K562 (cell line): ENCODE measurements at regions not wholly inside any gene's neighbourhood (a gene's known extent, or its start where the extent isn't known, plus 50 kb on each side); places are given as distances from the start of the nearest gene placed in this dataset.

ENCODE experiments used
- ATAC-seq: fragments of 200-7000 bp; cut with Tn5 transposase; 3 replicates; pipeline ENCODE4 v1.9.1; 2020; ENCODE audit warnings: moderate library complexity
- BruUV-seq: library from RNA; stranded (reverse); fragments of 400-500 nt; replicated peaks from 2 replicates; lab custom pipeline; 2021; lab: Mats Ljungman, UMichigan
- CTCF ChIA-PET: fragments of 300-600 bp; formaldehyde crosslinking; extraction: SDS; loops from one replicate; lab custom pipeline; 2021; ENCODE audit warnings: low intra/inter-chr PET ratio; lab: Yijun Ruan, JAX
- POLR2A ChIA-PET: fragments of 300-600, 350-650 bp; sonication (Branson Sonifier 250); formaldehyde crosslinking; extraction: SDS; loops from one replicate; lab custom pipeline; 2021; ENCODE audit warnings: antibody characterized with exemption, inconsistent platforms; lab: Yijun Ruan, JAX
- DNase-seq, 4 experiments: peaks; one replicate each; pipeline versions ENCODE4 v3.0.0 to v3.0.0-alpha.2; 2011 to 2018; ENCODE audit warnings: low spot score in 3 of 4, mixed read lengths in 3 of 4; ENCODE audit errors: extremely low read depth in 1 of 4
- FAIRE-seq: peaks from 2 replicates; lab custom pipeline; 2011; peaks lifted over from hg19 to GRCh38; lab: Jason Lieb, UNC
- H2AFZ ChIP-seq: 2 replicates; pipeline ENCODE4 v1.6.0; 2011; ENCODE audit warnings: low read depth, low read length, control low read depth, inconsistent platforms
- H3K27ac ChIP-seq: fragments of 200-600 bp; 3 replicates; pipeline ENCODE4 v1.8.0; 2011; ENCODE audit warnings: low read depth, mild to moderate bottlenecking, control low read depth, inconsistent platforms, low read length, moderate library complexity, mixed read lengths; ENCODE audit errors: extremely low read depth
- H3K27me3 ChIP-seq, 2 experiments: fragments of 300-600 bp in 1 of 2; 2 replicates in 1 of 2; 3 replicates in 1 of 2; pipeline versions ENCODE4 v1.6.0 to v1.8.0; 2011; ENCODE audit warnings: inconsistent platforms in 2 of 2, low read length in 2 of 2, mild to moderate bottlenecking in 1 of 2, mixed read lengths in 1 of 2, moderate library complexity in 1 of 2; ENCODE audit not compliant: control insufficient read depth in 2 of 2, insufficient read depth in 2 of 2
- H3K36me3 ChIP-seq: fragments of 300-600 bp; 3 replicates; pipeline ENCODE4 v1.8.0; 2011; ENCODE audit warnings: mild to moderate bottlenecking, low read length, inconsistent platforms; ENCODE audit not compliant: control insufficient read depth, insufficient read depth
- H3K4me1 ChIP-seq, 2 experiments: fragments of 200-600 bp in 1 of 2; replicated peaks in 1 of 2; 2 replicates in 1 of 2; 3 replicates in 1 of 2; pipeline versions ENCODE4 v1.5.1 to v1.8.0; 2011; ENCODE audit warnings: inconsistent platforms in 2 of 2, low read length in 2 of 2, mild to moderate bottlenecking in 1 of 2, mixed read lengths in 1 of 2, moderate library complexity in 1 of 2; ENCODE audit not compliant: control insufficient read depth in 2 of 2, insufficient read depth in 2 of 2
- H3K4me2 ChIP-seq: 2 replicates; pipeline ENCODE4 v1.6.1; 2011; ENCODE audit warnings: low read length, control low read depth, inconsistent platforms, mixed read lengths; ENCODE audit not compliant: insufficient read depth
- H3K4me3 ChIP-seq: fragments of 200-600 bp; sonication (generic), shearing (Covaris generic); 2 replicates; pipeline ENCODE4 v1.5.1; 2016; ENCODE audit warnings: control low read depth, inconsistent platforms
- H3K79me2 ChIP-seq: fragments of 200-600 bp; 3 replicates; pipeline ENCODE4 v1.8.0; 2011; ENCODE audit warnings: low read length, inconsistent platforms; ENCODE audit not compliant: control insufficient read depth, insufficient read depth
- H3K9ac ChIP-seq, 2 experiments: 2 replicates each; pipeline versions ENCODE4 v1.6.0 to v1.6.1; 2011; ENCODE audit warnings: low read depth in 2 of 2, low read length in 2 of 2, control low read depth in 1 of 2, inconsistent platforms in 1 of 2, mild to moderate bottlenecking in 1 of 2, mixed read lengths in 1 of 2; ENCODE audit not compliant: insufficient read depth in 1 of 2
- H3K9me1 ChIP-seq: one replicate; pipeline ENCODE4 v1.6.0; 2011; ENCODE audit warnings: inconsistent platforms, mild to moderate bottlenecking, low read length, moderate library complexity; ENCODE audit not compliant: control insufficient read depth, insufficient read depth
- H3K9me3 ChIP-seq: replicated peaks from 2 replicates; pipeline ENCODE4 v1.5.1; 2011; ENCODE audit warnings: low read depth, low read length, inconsistent platforms; ENCODE audit not compliant: control insufficient read depth, insufficient read depth
- H4K20me1 ChIP-seq: replicated peaks from 2 replicates; pipeline ENCODE4 v1.6.1; 2011; ENCODE audit warnings: low read length, inconsistent platforms, mixed read lengths; ENCODE audit not compliant: control insufficient read depth, insufficient read depth
- HDAC8 ChIP-seq: fragments of 450-650 bp; IDR thresholded peaks from 2 replicates; pipeline ENCODE4 v1.6.1; 2016; ENCODE audit warnings: mild to moderate bottlenecking, missing genetic modification characterization, moderate library complexity, missing compliant biosample characterization
- HNRNPLL ChIP-seq: fragments of 200-400 bp; formaldehyde crosslinking; IDR thresholded peaks from 2 replicates; pipeline ENCODE4 v1.6.1; 2017; ENCODE audit warnings: low read length, low read depth, mild to moderate bottlenecking; ENCODE audit not compliant: poor library complexity, severe bottlenecking
- MNT ChIP-seq, 2 experiments: fragments of 450-650 bp; conservative IDR thresholded peaks; 2 replicates each; pipeline ENCODE4 v1.6.1; 2017; ENCODE audit warnings: mild to moderate bottlenecking in 2 of 2, moderate library complexity in 2 of 2
- NFIX ChIP-seq: fragments of 250-450 bp; sonication (Bioruptor Pico); IDR thresholded peaks from 2 replicates; pipeline ENCODE4 v1.4.0; 2020; ENCODE audit warnings: low read depth, mild to moderate bottlenecking, moderate library complexity
- POLR3A ChIP-seq: IDR thresholded peaks from 2 replicates; pipeline ENCODE4 v1.6.1; 2011; ENCODE audit warnings: borderline replicate concordance, mild to moderate bottlenecking, moderate library complexity; ENCODE audit not compliant: insufficient read length, insufficient read depth; ENCODE audit errors: extremely low read depth
- PTRF ChIP-seq: fragments of 450-650 bp; IDR thresholded peaks from 2 replicates; pipeline ENCODE4 v1.6.1; 2016; ENCODE audit warnings: mild to moderate bottlenecking, missing genetic modification characterization, missing compliant biosample characterization
- SIX5 ChIP-seq, 2 experiments: IDR thresholded peaks; 2 replicates each; pipeline ENCODE4 v1.6.1; 2011; ENCODE audit warnings: low read length in 2 of 2, borderline replicate concordance in 1 of 2, low read depth in 1 of 2, mild to moderate bottlenecking in 1 of 2, moderate library complexity in 1 of 2; ENCODE audit not compliant: insufficient read depth in 1 of 2
- TEAD2 ChIP-seq: fragments of 450-650 bp; IDR thresholded peaks from 2 replicates; pipeline ENCODE4 v1.6.1; 2016; ENCODE audit warnings: missing genetic modification characterization, control low read depth, missing compliant biosample characterization
- USF2 ChIP-seq: sonication (generic); formaldehyde crosslinking; IDR thresholded peaks from 2 replicates; pipeline ENCODE4 v1.5.0; 2020; ENCODE audit warnings: missing genetic modification reagents
- ZNF561 ChIP-seq: fragments of 450-650 bp; formaldehyde crosslinking; conservative IDR thresholded peaks from 2 replicates; pipeline ENCODE4 v1.4.0; 2020; ENCODE audit warnings: mild to moderate bottlenecking, moderate library complexity
- ZNF696 ChIP-seq: fragments of 250-450 bp; sonication (Bioruptor Pico); conservative IDR thresholded peaks from 2 replicates; pipeline ENCODE4 v1.4.0; 2020; ENCODE audit warnings: mild to moderate bottlenecking, moderate library complexity
- WGBS: fragments of 100-300 bp; shearing (Covaris generic); methylation state at CpG from one replicate; pipeline ENCODE4 v1.1.6; 2016; ENCODE audit warnings: low coverage, mixed read lengths; ENCODE audit not compliant: insufficient coverage; ENCODE audit errors: missing lambda C conversion rate; 5-methylcytosine and 5-hydroxymethylcytosine counted together
- in situ Hi-C: fragments of 300-500 bp; cut with MboI; formaldehyde crosslinking; loops from 4 replicates; pipeline ENCODE4 v1.15.0; 2018; ENCODE audit warnings: inconsistent platforms, mixed read lengths
- intact Hi-C: fragments of 100-400 bp; cut with micrococcal nuclease; formaldehyde crosslinking; loops from 2 replicates; pipeline ENCODE4 v1.14.2; 2022

DNA sequence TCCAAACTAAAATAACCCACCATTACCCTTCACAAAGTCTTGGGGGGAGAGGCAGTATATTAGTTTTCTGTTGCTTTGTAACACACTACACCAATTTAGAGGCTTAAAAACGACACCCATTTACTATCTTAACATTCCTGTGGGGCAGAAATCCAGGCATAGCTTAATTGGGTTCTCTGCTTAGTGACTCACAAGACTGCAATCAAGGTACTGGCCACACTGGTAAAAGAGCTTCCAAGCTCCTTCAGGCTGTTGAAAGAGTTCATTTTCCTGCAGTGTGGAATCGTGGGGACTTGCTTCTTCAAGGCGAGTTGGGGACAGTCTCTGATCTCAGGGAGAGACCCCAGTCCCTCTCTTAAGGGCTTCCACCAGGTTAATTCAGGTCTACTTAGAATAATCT lies 139.1 kb downstream of the XPNPEP1 start:
- intact Hi-C loops (no loop called here), in situ Hi-C loops (no loop called here)
- TF ChIP-seq HDAC8 (tag) = no peak
- no peak for TF ChIP-seq MNT (conservative IDR thresholded peaks at IDR 0.05)
- TF ChIP-seq ZNF696 (CRISPR knock-in tag) = no peak
- Histone ChIP-seq H3K4me3 (no peak overlapping the region), H2AFZ (no peak overlapping the region), H3K27ac (no peak overlapping the region), H4K20me1 (no peaks in the 10 kb centered on the region), H3K9me1 (no peaks in the 10 kb centered on the region), H3K4me1 (no peaks in the 10 kb centered on the region), H3K4me2 (no peak overlapping the region), H3K9me3 (no peaks in the 10 kb centered on the region), H3K9ac (no peak overlapping the region), H3K79me2 (no peaks in the 10 kb centered on the region), H3K36me3 (no peaks in the 10 kb centered on the region), H3K27me3 (no peaks in the 10 kb centered on the region)
- no peak for ATAC-seq
- ChIA-PET POLR2A (interaction anchor here (0.6 kb wide), 1 partner anchor 1626 kb away, joined by 4 read pairs; no protein-coding TSS in a partner anchor), CTCF (no interaction called here)
- no peak for DNase-seq
- FAIRE-seq = no peak
- WGBS = 0% methylated on average over 3 of the region's 3 CpGs
- no TSS peak for BruUV-seq

- H3K9ac ChIP-seq = no peak overlapping the region
- intact Hi-C loops (no loop called here), in situ Hi-C loops (no loop called here)
- ChIA-PET POLR2A (no interaction called here), CTCF (no interaction called here)
- no peaks in the 10 kb centered on the region for H3K79me2 ChIP-seq
- no peaks in the 10 kb centered on the region for H4K20me1 ChIP-seq
- H3K4me3 ChIP-seq = no peak overlapping the region
- DNase-seq = no peak
- no peak overlapping the region for H3K27ac ChIP-seq
- BruUV-seq = no TSS peak
- no peaks in the 10 kb centered on the region for H3K36me3 ChIP-seq
- H2AFZ ChIP-seq = no peak overlapping the region
- WGBS = 0% methylated on average over 5 of the region's 5 CpGs
- FAIRE-seq = no peak
- no peaks in the 10 kb centered on the region for H3K9me1 ChIP-seq
- TF ChIP-seq ZNF561 (CRISPR knock-in tag) (no peak), SIX5 (IDR thresholded peaks at IDR 0.05; ENCODE audit: borderline replicate concordance in 1 of 2, insufficient read depth in 1 of 2, low read depth in 1 of 2, low read length in 2 of 2) (no peak), PTRF (tag) (no peak), HNRNPLL (no peak), NFIX (CRISPR knock-in tag) (no peak), USF2 (CRISPR knock-in tag) (no peak), POLR3A (no peak), TEAD2 (tag) (no peak)
- ATAC-seq = no peak
- H3K9me3 ChIP-seq = no peaks in the 10 kb centered on the region
- no peaks in the 10 kb centered on the region for H3K27me3 ChIP-seq
- H3K4me2 ChIP-seq = no peak overlapping the region
- no peaks in the 10 kb centered on the region for H3K4me1 ChIP-seq
Observed at GRCh38 chr10:109783286-109783685, 140.0 kb downstream of the XPNPEP1 start.
